K562 (cell line): ENCODE measurements at regions not wholly inside any gene's neighbourhood (a gene's known extent, or its start where the extent isn't known, plus 50 kb on each side); places are given as distances from the start of the nearest gene placed in this dataset.
A peak's percentile ranks its signal among the peaks of the same experiment; 100 is the strongest.

Experiments
- ATAC-seq: fragments of 200-7000 bp; cut with Tn5 transposase; 3 replicates; pipeline ENCODE4 v1.9.1; 2020; ENCODE audit warnings: moderate library complexity
- BruUV-seq: library from RNA; stranded (reverse); fragments of 400-500 nt; replicated peaks from 2 replicates; lab custom pipeline; 2021; lab: Mats Ljungman, UMichigan
- CTCF ChIA-PET: fragments of 300-600 bp; formaldehyde crosslinking; extraction: SDS; loops from one replicate; lab custom pipeline; 2021; ENCODE audit warnings: low intra/inter-chr PET ratio; lab: Yijun Ruan, JAX
- POLR2A ChIA-PET: fragments of 300-600, 350-650 bp; sonication (Branson Sonifier 250); formaldehyde crosslinking; extraction: SDS; loops from one replicate; lab custom pipeline; 2021; ENCODE audit warnings: antibody characterized with exemption, inconsistent platforms; lab: Yijun Ruan, JAX
- DNase-seq, 4 experiments: peaks; one replicate each; pipeline versions ENCODE4 v3.0.0 to v3.0.0-alpha.2; 2011 to 2018; ENCODE audit warnings: low spot score in 3 of 4, mixed read lengths in 3 of 4; ENCODE audit errors: extremely low read depth in 1 of 4
- FAIRE-seq: peaks from 2 replicates; lab custom pipeline; 2011; peaks lifted over from hg19 to GRCh38; lab: Jason Lieb, UNC
- H2AFZ ChIP-seq: 2 replicates; pipeline ENCODE4 v1.6.0; 2011; ENCODE audit warnings: low read depth, low read length, control low read depth, inconsistent platforms
- H3K27ac ChIP-seq: fragments of 200-600 bp; 3 replicates; pipeline ENCODE4 v1.8.0; 2011; ENCODE audit warnings: low read depth, mild to moderate bottlenecking, control low read depth, inconsistent platforms, low read length, moderate library complexity, mixed read lengths; ENCODE audit errors: extremely low read depth
- H3K27me3 ChIP-seq, 2 experiments: fragments of 300-600 bp in 1 of 2; 2 replicates in 1 of 2; 3 replicates in 1 of 2; pipeline versions ENCODE4 v1.6.0 to v1.8.0; 2011; ENCODE audit warnings: inconsistent platforms in 2 of 2, low read length in 2 of 2, mild to moderate bottlenecking in 1 of 2, mixed read lengths in 1 of 2, moderate library complexity in 1 of 2; ENCODE audit not compliant: control insufficient read depth in 2 of 2, insufficient read depth in 2 of 2
- H3K36me3 ChIP-seq: fragments of 300-600 bp; 3 replicates; pipeline ENCODE4 v1.8.0; 2011; ENCODE audit warnings: mild to moderate bottlenecking, low read length, inconsistent platforms; ENCODE audit not compliant: control insufficient read depth, insufficient read depth
- H3K4me1 ChIP-seq, 2 experiments: fragments of 200-600 bp in 1 of 2; replicated peaks in 1 of 2; 2 replicates in 1 of 2; 3 replicates in 1 of 2; pipeline versions ENCODE4 v1.5.1 to v1.8.0; 2011; ENCODE audit warnings: inconsistent platforms in 2 of 2, low read length in 2 of 2, mild to moderate bottlenecking in 1 of 2, mixed read lengths in 1 of 2, moderate library complexity in 1 of 2; ENCODE audit not compliant: control insufficient read depth in 2 of 2, insufficient read depth in 2 of 2
- H3K4me2 ChIP-seq: 2 replicates; pipeline ENCODE4 v1.6.1; 2011; ENCODE audit warnings: low read length, control low read depth, inconsistent platforms, mixed read lengths; ENCODE audit not compliant: insufficient read depth
- H3K4me3 ChIP-seq: fragments of 200-600 bp; sonication (generic), shearing (Covaris generic); 2 replicates; pipeline ENCODE4 v1.5.1; 2016; ENCODE audit warnings: control low read depth, inconsistent platforms
- H3K79me2 ChIP-seq: fragments of 200-600 bp; 3 replicates; pipeline ENCODE4 v1.8.0; 2011; ENCODE audit warnings: low read length, inconsistent platforms; ENCODE audit not compliant: control insufficient read depth, insufficient read depth
- H3K9ac ChIP-seq, 2 experiments: 2 replicates each; pipeline versions ENCODE4 v1.6.0 to v1.6.1; 2011; ENCODE audit warnings: low read depth in 2 of 2, low read length in 2 of 2, control low read depth in 1 of 2, inconsistent platforms in 1 of 2, mild to moderate bottlenecking in 1 of 2, mixed read lengths in 1 of 2; ENCODE audit not compliant: insufficient read depth in 1 of 2
- H3K9me1 ChIP-seq: one replicate; pipeline ENCODE4 v1.6.0; 2011; ENCODE audit warnings: inconsistent platforms, mild to moderate bottlenecking, low read length, moderate library complexity; ENCODE audit not compliant: control insufficient read depth, insufficient read depth
- H3K9me3 ChIP-seq: replicated peaks from 2 replicates; pipeline ENCODE4 v1.5.1; 2011; ENCODE audit warnings: low read depth, low read length, inconsistent platforms; ENCODE audit not compliant: control insufficient read depth, insufficient read depth
- H4K20me1 ChIP-seq: replicated peaks from 2 replicates; pipeline ENCODE4 v1.6.1; 2011; ENCODE audit warnings: low read length, inconsistent platforms, mixed read lengths; ENCODE audit not compliant: control insufficient read depth, insufficient read depth
- ATF3 ChIP-seq, 2 experiments: fragments of 450-650 bp in 1 of 2; sonication (generic) in 1 of 2; formaldehyde crosslinking in 1 of 2; IDR thresholded peaks in 1 of 2; conservative IDR thresholded peaks in 1 of 2; 2 replicates each; pipeline versions ENCODE4 v1.6.1 to v1.8.1; 2016 to 2023; ENCODE audit warnings: mild to moderate bottlenecking in 2 of 2, moderate library complexity in 2 of 2, inconsistent platforms in 1 of 2, missing genetic modification reagents in 1 of 2
- ATF7 ChIP-seq: fragments of 450-650 bp; IDR thresholded peaks from 2 replicates; pipeline ENCODE4 v1.7.1; 2014; ENCODE audit warnings: mild to moderate bottlenecking, moderate library complexity
- NFE2 ChIP-seq: IDR thresholded peaks from 2 replicates; pipeline ENCODE4 v1.6.1; 2014; ENCODE audit warnings: antibody characterized with exemption, low read depth
- NFYB ChIP-seq: IDR thresholded peaks from 2 replicates; pipeline ENCODE4 v1.6.1; 2011; ENCODE audit warnings: mild to moderate bottlenecking, moderate library complexity; ENCODE audit not compliant: insufficient read length; ENCODE audit errors: extremely low read depth
- TOE1 ChIP-seq, 2 experiments: fragments of 450-650 bp in 1 of 2; sonication (generic) in 1 of 2; formaldehyde crosslinking in 1 of 2; IDR thresholded peaks; 2 replicates each; pipeline versions ENCODE4 v1.7.1 to v1.8.0; 2016 to 2022; ENCODE audit warnings: borderline replicate concordance in 2 of 2, mild to moderate bottlenecking in 2 of 2, antibody characterized with exemption in 1 of 2, inconsistent platforms in 1 of 2, low read depth in 1 of 2, missing genetic modification reagents in 1 of 2, moderate library complexity in 1 of 2
- WGBS: fragments of 100-300 bp; shearing (Covaris generic); methylation state at CpG from one replicate; pipeline ENCODE4 v1.1.6; 2016; ENCODE audit warnings: low coverage, mixed read lengths; ENCODE audit not compliant: insufficient coverage; ENCODE audit errors: missing lambda C conversion rate; 5-methylcytosine and 5-hydroxymethylcytosine counted together
- in situ Hi-C: fragments of 300-500 bp; cut with MboI; formaldehyde crosslinking; loops from 4 replicates; pipeline ENCODE4 v1.15.0; 2018; ENCODE audit warnings: inconsistent platforms, mixed read lengths
- intact Hi-C: fragments of 100-400 bp; cut with micrococcal nuclease; formaldehyde crosslinking; loops from 2 replicates; pipeline ENCODE4 v1.14.2; 2022
- TF ChIP-seq, protein P1 (sequence below): IDR thresholded peaks from 2 replicates; pipeline ENCODE4 v1.6.1; 2012; ENCODE audit warnings: low read depth, low read length, improper control_type of control experiment, borderline replicate concordance
- TF ChIP-seq, protein P2 (sequence below): fragments of 450-650 bp; conservative IDR thresholded peaks from 2 replicates; pipeline ENCODE4 v1.6.1; 2016; ENCODE audit warnings: missing genetic modification characterization, low read depth, mild to moderate bottlenecking, control low read depth, missing compliant biosample characterization

DNA sequence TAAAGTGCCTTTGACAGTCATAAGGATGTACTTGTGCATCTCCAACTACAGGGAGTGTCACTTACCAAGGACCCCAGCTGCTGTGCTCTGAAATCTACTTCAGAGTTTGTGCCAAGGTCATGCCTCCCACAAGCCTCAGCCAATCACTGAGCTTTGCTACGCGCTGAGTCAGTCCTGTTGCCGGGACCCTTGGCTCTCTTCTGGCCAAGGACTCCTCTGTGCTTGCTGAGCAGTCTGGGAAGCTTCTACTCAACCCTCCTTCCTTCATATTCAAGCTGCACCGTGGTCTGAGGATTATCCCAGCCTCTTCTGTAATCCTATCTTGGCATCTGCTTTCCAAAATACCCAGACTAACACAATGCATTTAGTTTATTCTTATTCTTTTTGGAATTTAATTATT, 398.9 kb upstream of the FANCL start:
- no peaks in the 10 kb centered on the region for H3K36me3 ChIP-seq
- peak; percentile 82 for ATAC-seq
- no peak overlapping the region for H3K4me2 ChIP-seq
- peak; percentile 71 for FAIRE-seq
- 26% methylated on average over 4 of the region's 4 CpGs for WGBS
- TF ChIP-seq NFYB (peak; percentile 72), NFE2 (0 out of 2 replicates have a peak, but pooled peaks have one; percentile 14), TOE1 (IDR thresholded peaks at IDR 0.05; ENCODE audit: borderline replicate concordance) (no peak), TOE1 (CRISPR knock-in tag; IDR thresholded peaks at IDR 0.05; ENCODE audit: borderline replicate concordance, low read depth) (no peak)
- H3K4me1 ChIP-seq, result peaks cover 0 to 3% of the 10 kb centered on the region in 2 experiments; a peak in 2 of 5 replicates
- no peaks in the 10 kb centered on the region for H4K20me1 ChIP-seq
- 0 out of 4 replicates have a peak overlapping the region, but pooled peaks of 1 of the 2 experiments have one; percentile 4 for H3K9ac ChIP-seq
- no peak overlapping the region for H3K4me3 ChIP-seq
- H3K9me1 ChIP-seq, result no peaks in the 10 kb centered on the region
- in situ Hi-C loops (no loop called here), intact Hi-C loops (no loop called here)
- H3K27me3 ChIP-seq, result no peaks in the 10 kb centered on the region
- peak overlapping the region; percentile 40; the same call in 1 of the 2 replicates for H2AFZ ChIP-seq
- no peak overlapping the region for H3K27ac ChIP-seq
- BruUV-seq, result no TSS peak
- H3K79me2 ChIP-seq, result no peaks in the 10 kb centered on the region
- peak in 3 of 4 experiments; percentile 10 to 45 (median 42) for DNase-seq
- H3K9me3 ChIP-seq, result no peaks in the 10 kb centered on the region
- ChIA-PET POLR2A (interaction anchor here (1.1 kb wide), 1 partner anchor 12 kb away, joined by 3 read pairs; no protein-coding TSS in a partner anchor), CTCF (no interaction called here)

DNA sequence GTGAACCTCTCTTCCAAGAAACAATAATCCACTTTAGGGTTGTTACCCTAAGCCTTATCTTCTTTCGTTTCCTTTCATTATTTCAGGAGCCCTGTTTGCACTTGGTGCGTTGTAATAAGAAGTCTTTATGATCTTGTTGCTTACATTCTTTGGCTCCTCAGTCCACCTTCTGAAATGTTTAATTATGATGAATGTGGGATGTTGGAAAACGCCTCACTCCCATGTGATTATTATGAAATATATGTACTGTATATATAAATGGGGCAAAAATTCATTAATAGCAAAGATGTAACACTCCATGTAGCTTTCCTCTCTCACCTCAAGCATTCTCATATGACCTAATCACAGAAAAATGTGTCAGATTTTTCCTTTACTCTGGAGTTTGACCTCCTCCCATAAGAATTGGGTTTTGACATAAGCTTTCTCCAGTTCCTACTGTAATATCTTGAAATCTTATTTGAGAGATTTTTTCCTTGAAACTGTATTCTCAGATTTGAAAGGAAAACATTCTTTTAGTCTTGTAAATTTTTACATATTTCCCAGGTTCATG, 397.2 kb upstream of the FANCL start:
- no peak for FAIRE-seq

More for the DNA sequence above, 397.2 kb upstream of the FANCL start:
- no peak overlapping the region for H3K27ac ChIP-seq
- in situ Hi-C loops (no loop called here), intact Hi-C loops (no loop called here)
- no peaks in the 10 kb centered on the region for H3K36me3 ChIP-seq
- no peak overlapping the region for H3K9ac ChIP-seq
- no peaks in the 10 kb centered on the region for H3K27me3 ChIP-seq
- POLR2A ChIA-PET, result interaction anchor here (1.1 kb wide), 1 partner anchor 8 kb away, joined by 3 read pairs; no protein-coding TSS in a partner anchor
- H3K9me3 ChIP-seq, result no peaks in the 10 kb centered on the region
- H3K4me1 ChIP-seq, result no peaks in the 10 kb centered on the region; a peak in 1 of 5 replicates
- peak overlapping the region; percentile 56 for H2AFZ ChIP-seq
- H3K9me1 ChIP-seq, result no peaks in the 10 kb centered on the region
- H3K4me2 ChIP-seq, result no peak overlapping the region
- no peaks in the 10 kb centered on the region for H3K79me2 ChIP-seq
- TF ChIP-seq ATF3 (IDR thresholded peaks at IDR 0.05), result 0 out of 2 replicates have a peak, but pooled peaks have one; percentile 8
- TF ChIP-seq ATF3 (CRISPR knock-in tag; conservative IDR thresholded peaks at IDR 0.05), result no peak
- TF ChIP-seq, protein P1, sequence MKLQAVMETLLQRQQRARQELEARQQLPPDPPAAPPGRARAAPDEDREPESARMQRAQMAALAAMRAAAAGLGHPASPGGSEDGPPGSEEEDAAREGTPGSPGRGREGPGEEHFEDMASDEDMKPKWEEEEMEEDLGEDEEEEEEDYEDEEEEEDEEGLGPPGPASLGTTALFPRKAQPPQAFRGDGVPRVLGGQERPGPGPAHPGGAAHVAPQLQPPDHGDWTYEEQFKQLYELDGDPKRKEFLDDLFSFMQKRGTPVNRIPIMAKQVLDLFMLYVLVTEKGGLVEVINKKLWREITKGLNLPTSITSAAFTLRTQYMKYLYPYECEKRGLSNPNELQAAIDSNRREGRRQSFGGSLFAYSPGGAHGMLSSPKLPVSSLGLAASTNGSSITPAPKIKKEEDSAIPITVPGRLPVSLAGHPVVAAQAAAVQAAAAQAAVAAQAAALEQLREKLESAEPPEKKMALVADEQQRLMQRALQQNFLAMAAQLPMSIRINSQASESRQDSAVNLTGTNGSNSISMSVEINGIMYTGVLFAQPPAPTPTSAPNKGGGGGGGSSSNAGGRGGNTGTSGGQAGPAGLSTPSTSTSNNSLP, result no peak
- TF ChIP-seq ATF7, result 0 out of 2 replicates have a peak, but pooled peaks have one; percentile 17
- TF ChIP-seq, protein P2, sequence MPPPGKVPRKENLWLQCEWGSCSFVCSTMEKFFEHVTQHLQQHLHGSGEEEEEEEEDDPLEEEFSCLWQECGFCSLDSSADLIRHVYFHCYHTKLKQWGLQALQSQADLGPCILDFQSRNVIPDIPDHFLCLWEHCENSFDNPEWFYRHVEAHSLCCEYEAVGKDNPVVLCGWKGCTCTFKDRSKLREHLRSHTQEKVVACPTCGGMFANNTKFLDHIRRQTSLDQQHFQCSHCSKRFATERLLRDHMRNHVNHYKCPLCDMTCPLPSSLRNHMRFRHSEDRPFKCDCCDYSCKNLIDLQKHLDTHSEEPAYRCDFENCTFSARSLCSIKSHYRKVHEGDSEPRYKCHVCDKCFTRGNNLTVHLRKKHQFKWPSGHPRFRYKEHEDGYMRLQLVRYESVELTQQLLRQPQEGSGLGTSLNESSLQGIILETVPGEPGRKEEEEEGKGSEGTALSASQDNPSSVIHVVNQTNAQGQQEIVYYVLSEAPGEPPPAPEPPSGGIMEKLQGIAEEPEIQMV (tag), result no peak
- H3K4me3 ChIP-seq, result no peak overlapping the region
- BruUV-seq, result no TSS peak
- no peaks in the 10 kb centered on the region for H4K20me1 ChIP-seq
- WGBS, result 34% methylated on average over 3 of the region's 3 CpGs
- CTCF ChIA-PET, result no interaction called here
- DNase-seq, result no peak
- no peak for ATAC-seq
